AG08395 (cell line): ENCODE measurements at regions not wholly inside any gene's neighbourhood (a gene's known extent, or its start where the extent isn't known, plus 50 kb on each side); places are given as distances from the start of the nearest gene placed in this dataset.
"Not testable (repeated sequence)": the region's sequence is repeated elsewhere in the genome, so short reads cannot be mapped to it uniquely, and the experiment has no call there.

Experiments
- DNase-seq: peaks from one replicate; pipeline ENCODE4 v3.0.0; 2012; ENCODE audit warnings: mixed read lengths, low spot score

- DNase-seq = no peak
Measured at GRCh38 chr5:108696951-108697715, 50.6 kb upstream of the FER start.

DNA sequence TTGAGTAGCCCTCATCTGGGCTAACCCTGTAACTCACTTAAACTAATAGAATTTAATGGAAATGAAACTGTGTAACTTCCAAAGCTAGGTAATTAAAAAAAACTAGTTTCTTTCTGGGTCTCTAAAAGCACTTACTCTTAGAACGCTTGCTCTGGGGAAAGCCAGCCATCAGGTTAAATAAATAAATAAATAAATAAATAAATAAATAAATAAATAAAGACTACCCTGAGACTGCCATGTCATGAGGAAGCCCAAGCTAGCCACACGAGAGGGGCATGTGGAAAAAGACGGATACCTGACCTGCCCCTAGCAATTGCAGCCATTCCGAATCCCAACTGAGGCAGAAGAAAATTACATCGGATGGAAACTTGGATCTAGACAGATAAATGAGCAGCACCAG is 51.3 kb upstream of the FER start:
- DNase-seq = no peak

DNA sequence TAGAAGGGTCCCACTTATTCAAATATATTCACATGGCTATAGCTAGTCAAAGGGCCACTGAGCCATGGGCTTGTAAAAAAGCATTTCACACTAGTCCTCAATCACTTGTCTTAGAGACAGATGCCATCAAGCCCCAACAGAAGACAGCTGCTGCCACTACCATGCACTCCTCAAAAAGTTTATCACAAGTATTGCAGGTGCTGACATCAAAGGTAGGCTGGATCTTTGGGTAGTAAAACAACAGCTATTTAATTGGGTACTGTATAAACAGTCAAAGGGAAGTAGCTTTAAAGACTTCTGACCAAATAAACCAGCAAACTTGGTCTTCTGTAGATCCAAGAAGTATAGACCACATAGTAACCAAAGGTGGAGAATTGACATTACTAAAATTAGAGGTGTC is 59.2 kb upstream of the FER start:
- DNase-seq = no peak

GRCh38 chr5:108687595-108688200 is 60.0 kb upstream of the FER start:
- peak; percentile 24 for DNase-seq

DNA sequence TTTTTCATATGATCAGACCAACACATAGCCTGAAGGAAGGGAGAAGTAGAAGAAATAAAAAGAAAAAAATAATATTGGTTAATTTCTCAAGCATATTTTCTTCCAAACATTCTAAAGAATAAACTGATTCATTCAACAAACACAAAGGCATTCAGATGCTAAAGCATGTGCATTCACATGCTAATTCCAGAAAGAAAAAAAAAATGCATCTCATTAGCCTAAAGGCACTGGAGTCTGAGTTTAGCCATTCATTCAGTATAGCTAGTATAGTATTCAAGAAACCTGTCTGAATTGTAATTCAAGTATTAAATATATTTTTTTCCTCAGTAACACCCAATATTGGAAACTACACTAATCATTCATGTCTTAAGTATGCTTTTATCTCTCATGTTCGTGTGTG is 61.0 kb upstream of the FER start:
- DNase-seq = no peak

- DNase-seq = not testable (repeated sequence)
Measured at GRCh38 chr5:108685448-108686216, 62.1 kb upstream of the FER start.

DNA sequence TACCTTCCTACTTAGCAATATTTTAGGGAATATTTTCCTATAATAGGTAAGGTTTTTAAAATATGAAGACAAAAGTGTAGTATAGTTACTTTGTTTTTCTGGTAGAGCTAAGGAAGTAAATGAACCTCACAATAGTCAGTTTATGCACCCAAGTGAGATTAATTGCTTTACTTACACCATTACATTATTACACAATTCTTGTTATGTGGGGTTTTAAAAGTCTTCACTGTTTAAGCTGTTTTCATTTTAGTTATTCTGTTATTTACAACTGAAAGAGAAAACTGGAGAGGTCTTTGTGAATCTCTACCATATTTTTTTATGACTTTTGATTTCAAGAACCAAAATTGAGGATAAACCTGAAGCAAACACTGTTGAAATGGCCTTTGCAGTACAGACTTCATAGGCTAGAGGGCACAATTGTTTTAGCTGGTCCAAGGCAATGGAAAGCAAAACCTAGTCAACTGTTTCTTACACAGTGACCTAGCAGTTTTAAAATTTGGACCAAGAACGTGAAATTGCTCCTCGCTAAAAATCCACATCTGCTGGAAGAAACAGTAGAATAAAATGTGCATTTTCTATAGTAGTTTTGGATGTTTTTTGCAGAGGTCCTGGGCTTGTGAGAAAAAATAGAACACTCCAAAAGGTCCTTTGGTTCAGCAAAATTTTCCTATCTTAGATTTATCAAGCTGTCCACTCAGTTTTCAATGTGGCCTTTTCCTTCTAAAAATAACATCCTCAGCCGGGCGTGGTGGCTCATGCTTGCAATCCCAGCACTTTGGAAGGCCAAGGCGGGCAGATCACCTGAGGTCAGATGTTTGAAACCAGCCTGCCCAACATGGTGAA is 66.4 kb upstream of the FER start:
- peak; percentile 70 for DNase-seq

GRCh38 chr5:108678091-108678490 is 69.6 kb upstream of the FER start:
- no peak for DNase-seq

GRCh38 chr5:108675736-108676135 is 72.0 kb upstream of the FER start:
- no peak for DNase-seq

- no peak for DNase-seq
Measured at GRCh38 chr5:108672639-108673038, 75.1 kb upstream of the FER start.

GRCh38 chr5:108670591-108671289 is 77.0 kb upstream of the FER start:
- no peak for DNase-seq

DNA sequence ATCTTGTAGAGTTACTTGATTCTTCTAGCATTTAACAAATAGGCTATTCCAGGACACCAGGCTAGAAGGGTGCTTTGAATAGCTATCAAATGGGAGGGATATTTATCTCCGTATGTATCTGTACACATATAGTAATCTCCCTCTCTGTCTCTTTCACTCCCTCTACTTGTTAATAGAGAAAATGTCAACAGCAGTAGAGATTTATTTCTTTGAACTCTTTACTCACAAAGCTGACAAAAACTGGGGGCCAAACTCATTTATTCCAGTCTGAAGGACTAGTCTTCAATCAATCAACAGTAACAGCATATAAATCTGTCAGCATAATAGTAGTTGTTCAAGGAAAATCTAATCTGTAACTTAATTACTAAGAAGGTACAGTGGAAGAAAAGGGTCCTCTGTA is 78.2 kb upstream of the FER start:
- DNase-seq = no peak

DNA sequence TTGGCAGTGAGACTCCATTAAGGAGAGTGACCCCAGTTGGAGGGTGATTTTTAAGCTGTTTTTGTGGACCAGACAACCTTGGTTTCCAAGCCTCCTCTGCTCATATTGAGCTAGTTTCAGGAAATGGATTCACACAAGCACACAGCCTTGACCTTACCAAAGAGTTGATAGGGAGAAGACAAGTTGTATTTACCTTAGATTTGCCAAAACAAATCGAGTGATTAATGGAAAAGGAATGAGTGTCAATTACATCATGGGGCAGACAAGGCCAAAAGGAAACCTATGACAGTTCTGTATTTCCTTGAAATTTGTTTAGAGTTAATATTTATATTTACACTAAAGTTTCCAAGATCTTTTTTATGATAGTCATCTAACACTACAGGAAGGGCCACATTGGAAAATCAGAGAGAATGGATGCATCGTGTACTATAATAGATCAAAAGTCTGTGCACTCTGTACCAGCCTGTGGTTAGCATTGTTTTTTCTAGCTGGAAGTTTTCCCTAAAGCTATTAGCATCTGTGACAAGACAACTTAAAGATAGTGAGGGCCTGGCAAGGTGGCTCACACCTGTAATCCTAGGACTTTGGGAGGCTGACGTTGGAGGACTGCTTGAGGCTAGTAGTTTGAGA is 86.0 kb upstream of the FER start:
- DNase-seq = no peak

GRCh38 chr5:108661024-108661423 is 86.7 kb upstream of the FER start:
- no peak for DNase-seq

DNA sequence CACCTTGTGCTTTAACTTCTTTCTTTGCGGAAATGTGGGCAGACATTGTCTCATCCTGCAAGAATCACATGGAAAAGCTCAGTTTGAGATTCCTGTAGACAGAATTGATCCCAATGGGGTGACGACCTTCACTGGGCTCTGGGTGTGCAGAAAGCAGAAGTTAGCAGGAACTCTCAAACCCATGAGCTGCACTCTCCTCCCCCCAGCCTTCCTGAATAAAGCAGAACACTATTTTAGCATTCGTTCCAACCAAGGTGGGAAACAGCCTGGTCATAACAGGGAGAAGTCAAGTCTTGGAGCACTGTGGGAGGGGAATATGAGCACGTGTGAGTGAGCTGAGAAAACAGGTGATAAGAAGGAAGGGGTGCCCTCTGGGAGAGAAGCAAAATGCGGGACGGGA is 87.4 kb upstream of the FER start:
- no peak for DNase-seq

DNA sequence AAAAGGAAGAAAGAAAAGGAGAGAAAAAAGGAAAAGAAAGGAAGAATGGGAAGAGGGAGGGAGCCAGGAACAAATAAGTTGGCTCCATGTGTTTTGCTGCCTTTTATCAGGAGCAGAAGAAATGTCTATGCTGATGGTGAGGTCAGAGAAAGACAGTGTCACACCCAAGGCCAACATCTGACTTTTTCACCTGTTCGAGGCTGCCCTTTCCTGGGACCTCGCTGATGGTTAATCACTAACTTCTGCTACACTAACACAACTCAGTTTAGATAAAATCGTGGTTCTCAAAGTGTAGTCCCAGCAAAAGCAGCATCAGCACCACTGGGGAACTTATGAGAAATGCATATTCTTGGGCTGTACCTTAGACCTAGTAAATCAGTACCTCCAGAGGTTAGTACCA is 88.2 kb upstream of the FER start:
- DNase-seq = no peak

DNA sequence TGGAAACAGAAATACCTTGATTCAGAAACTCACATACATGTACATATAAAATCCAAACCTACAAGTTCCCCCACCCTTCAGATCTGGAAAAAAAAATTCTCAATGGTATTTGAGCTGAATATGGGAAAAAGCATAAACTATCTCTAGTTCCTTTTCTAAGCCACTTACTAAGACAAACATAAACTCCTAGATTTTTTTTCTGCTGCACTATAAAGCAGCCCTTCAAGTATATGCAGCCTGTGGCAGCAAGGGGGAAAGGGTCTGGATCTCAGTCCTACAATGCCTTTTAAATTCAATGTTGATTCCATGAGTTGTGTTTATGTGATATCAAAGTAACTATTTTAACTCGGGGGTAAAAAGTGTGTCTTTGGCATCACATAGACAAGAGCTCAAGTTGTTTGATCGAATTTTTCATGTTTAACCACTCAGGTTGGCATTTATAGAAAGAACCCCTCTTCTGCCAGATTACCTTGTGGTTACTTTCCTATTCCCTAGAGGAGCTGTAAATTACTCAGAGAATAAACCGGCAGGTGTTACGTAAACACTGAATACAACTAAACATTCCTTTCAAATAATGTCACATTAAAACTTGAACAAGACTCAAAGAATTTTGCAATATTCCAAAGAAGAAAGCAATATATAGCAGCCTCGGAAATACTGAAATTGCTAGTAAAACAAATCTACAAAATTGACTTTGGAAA is 91.8 kb upstream of the FER start:
- peak; percentile 47 for DNase-seq

GRCh38 chr5:108654051-108654450 is 93.6 kb upstream of the FER start:
- DNase-seq = no peak

GRCh38 chr5:108653201-108653600 is 94.5 kb upstream of the FER start:
- no peak for DNase-seq

DNA sequence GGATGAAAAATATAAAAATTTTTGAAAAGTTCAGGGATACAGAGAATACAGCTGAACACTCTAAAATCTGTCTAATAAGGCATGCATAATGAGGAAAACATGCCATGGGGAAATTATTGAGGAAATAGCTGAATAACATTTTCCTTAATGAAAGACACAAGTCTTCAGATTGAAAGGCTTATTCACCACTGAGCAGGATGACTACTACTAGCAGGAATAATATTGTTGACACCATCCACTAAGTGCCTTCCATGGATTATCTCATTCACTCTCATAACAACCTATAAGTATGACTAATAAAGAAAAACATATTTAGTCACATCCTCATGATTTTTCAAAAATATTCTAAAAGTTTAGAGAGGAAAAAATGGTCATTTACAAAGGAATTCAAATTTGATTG is 96.7 kb upstream of the FER start:
- peak; percentile 33 for DNase-seq

DNA sequence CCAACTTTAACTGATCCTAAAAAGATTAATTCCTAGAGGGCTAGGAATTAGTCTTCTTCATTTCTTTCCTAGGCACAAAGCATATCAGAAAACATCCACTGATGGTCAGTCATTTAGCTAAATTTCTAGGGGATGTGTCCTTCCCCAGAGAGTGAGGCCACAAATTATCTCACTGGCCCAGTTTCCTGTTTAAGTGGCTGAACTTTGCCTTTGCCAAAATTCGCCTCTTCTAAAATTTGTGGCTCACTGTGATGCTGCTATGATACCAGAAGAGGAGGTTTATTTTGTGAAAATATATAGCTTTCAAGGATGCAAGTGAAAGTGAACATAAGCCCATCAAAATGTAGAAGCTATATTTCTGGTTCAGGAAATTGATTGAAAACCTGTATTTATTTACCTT is 98.1 kb upstream of the FER start:
- DNase-seq = no peak
